ENCODE measurements at regions not wholly inside any gene's neighbourhood (a gene's known extent, or its start where the extent isn't known, plus 50 kb on each side); places are given as distances from the start of the nearest gene placed in this dataset.

DNA sequence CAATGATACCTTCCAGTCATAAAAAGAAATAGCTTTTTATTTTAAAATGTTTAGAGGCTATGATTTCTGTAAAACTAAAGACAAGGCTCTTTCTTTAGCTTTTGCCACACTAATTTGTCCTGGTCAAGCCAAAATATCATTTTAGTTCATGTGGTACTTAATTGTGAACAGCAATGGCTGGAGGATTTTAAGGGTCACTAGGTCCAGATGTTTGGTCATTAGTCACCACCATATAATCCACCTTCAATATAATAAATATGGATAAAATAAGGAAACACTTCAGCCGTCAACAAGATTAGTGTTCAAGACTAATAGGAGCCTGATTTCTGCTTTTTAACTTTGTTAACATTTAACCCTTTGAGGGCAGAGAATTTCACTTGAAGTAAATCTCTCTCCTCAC, 50.0 kb upstream of the HGF start:
- no peaks in the 10 kb centered on the region for H3K9me3 ChIP-seq (ENCODE audit: control insufficient read depth in 4 of 4, low read length in 3 of 4)
- WGBS, result 28% methylated on average over 1 of the region's 1 CpG
- no peaks in the 10 kb centered on the region for H3K27me3 ChIP-seq (ENCODE audit: control insufficient read depth in 4 of 4, insufficient read depth in 4 of 4, low read length in 3 of 4)
- H3K27ac ChIP-seq (ENCODE audit: low read depth in 1 of 2, low read length in 2 of 2), result no peak overlapping the region
- no peaks in the 10 kb centered on the region for H3K4me1 ChIP-seq (ENCODE audit: control insufficient read depth in 4 of 4, insufficient read depth in 4 of 4, low read length in 3 of 4)
- no peak for TF ChIP-seq FOXA2 (IDR thresholded peaks at IDR 0.05)
- TF ChIP-seq HNF4A (conservative IDR thresholded peaks at IDR 0.05), result no peak
- TF ChIP-seq EGR1 (IDR thresholded peaks at IDR 0.05; ENCODE audit: low read depth in 2 of 2), result no peak
- no peak for TF ChIP-seq SP1 (IDR thresholded peaks at IDR 0.05)
- TF ChIP-seq FOXA1 (IDR thresholded peaks at IDR 0.05), result no peak
- TF ChIP-seq, protein P1, sequence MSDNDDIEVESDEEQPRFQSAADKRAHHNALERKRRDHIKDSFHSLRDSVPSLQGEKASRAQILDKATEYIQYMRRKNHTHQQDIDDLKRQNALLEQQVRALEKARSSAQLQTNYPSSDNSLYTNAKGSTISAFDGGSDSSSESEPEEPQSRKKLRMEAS (IDR thresholded peaks at IDR 0.05), result no peak
- TF ChIP-seq GABPA (IDR thresholded peaks at IDR 0.05 in 1 of 2, conservative IDR thresholded peaks at IDR 0.05 in 1 of 2), result no peak
- TF ChIP-seq TAF1 (conservative IDR thresholded peaks at IDR 0.05), result no peak
- no peak for TF ChIP-seq HNF4G (IDR thresholded peaks at IDR 0.05)
- no peak for TF ChIP-seq RAD21 (IDR thresholded peaks at IDR 0.05)
- TF ChIP-seq YY1 (IDR thresholded peaks at IDR 0.05), result no peak
- TF ChIP-seq, protein P2, sequence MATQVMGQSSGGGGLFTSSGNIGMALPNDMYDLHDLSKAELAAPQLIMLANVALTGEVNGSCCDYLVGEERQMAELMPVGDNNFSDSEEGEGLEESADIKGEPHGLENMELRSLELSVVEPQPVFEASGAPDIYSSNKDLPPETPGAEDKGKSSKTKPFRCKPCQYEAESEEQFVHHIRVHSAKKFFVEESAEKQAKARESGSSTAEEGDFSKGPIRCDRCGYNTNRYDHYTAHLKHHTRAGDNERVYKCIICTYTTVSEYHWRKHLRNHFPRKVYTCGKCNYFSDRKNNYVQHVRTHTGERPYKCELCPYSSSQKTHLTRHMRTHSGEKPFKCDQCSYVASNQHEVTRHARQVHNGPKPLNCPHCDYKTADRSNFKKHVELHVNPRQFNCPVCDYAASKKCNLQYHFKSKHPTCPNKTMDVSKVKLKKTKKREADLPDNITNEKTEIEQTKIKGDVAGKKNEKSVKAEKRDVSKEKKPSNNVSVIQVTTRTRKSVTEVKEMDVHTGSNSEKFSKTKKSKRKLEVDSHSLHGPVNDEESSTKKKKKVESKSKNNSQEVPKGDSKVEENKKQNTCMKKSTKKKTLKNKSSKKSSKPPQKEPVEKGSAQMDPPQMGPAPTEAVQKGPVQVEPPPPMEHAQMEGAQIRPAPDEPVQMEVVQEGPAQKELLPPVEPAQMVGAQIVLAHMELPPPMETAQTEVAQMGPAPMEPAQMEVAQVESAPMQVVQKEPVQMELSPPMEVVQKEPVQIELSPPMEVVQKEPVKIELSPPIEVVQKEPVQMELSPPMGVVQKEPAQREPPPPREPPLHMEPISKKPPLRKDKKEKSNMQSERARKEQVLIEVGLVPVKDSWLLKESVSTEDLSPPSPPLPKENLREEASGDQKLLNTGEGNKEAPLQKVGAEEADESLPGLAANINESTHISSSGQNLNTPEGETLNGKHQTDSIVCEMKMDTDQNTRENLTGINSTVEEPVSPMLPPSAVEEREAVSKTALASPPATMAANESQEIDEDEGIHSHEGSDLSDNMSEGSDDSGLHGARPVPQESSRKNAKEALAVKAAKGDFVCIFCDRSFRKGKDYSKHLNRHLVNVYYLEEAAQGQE (IDR thresholded peaks at IDR 0.05), result no peak
- DNase-seq (ENCODE audit: low spot score), result no peak
- no peak overlapping the region for H3K9ac ChIP-seq (ENCODE audit: low read depth in 1 of 2, low read length in 2 of 2)
- no peak overlapping the region for H3K4me3 ChIP-seq (ENCODE audit: low read depth in 1 of 3, low read length in 3 of 3)
- H3K36me3 ChIP-seq (ENCODE audit: control insufficient read depth in 4 of 4, insufficient read depth in 3 of 4, low read depth in 1 of 4, low read length in 3 of 4), result no peaks in the 10 kb centered on the region
